ENCODE measurements at regions not wholly inside any gene's neighbourhood (a gene's known extent, or its start where the extent isn't known, plus 50 kb on each side); places are given as distances from the start of the nearest gene placed in this dataset.

DNA sequence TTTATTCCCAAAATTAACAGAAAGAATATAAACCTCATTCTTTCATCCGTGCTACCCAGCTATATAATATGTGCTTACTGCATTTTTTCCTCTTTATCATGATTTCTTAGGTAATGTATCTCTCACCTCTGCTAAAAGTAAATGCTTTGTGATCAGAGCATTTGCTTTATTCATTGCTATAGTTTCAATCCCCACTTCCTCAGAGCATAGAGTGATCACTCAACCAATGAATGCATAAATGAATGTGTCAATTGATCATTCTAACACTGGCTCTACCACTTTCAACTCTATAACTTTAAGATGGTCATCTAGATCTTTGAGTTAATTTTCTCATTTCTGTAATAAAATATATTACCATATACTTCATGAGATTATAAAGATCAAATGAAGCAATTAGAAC, 719.2 kb downstream of the CETN3 start:
- no peak overlapping the region for H2BK20ac ChIP-seq (ENCODE audit: low read depth, low read length)
- no peak overlapping the region for H2AK5ac ChIP-seq (ENCODE audit: low read depth, low read length)
- no peak overlapping the region for H3K4me2 ChIP-seq (ENCODE audit: low read depth, low read length)
- no peak overlapping the region for H4K5ac ChIP-seq (ENCODE audit: low read depth, low read length)
- CTCF ChIA-PET, result no interaction called here
- no peak overlapping the region for H2AK9ac ChIP-seq (replicated peaks; ENCODE audit: low read depth, low read length, poor library complexity)
- no peaks in the 10 kb centered on the region for H3K36me3 ChIP-seq (ENCODE audit: control insufficient read depth, insufficient read depth, low read length)
- no CpG with 5 or more reads among the region's 1 CpG for WGBS, 2 experiments (ENCODE audit: extremely low coverage in 2 of 2, insufficient read length in 1 of 2)
- no peak overlapping the region for H4K91ac ChIP-seq (ENCODE audit: insufficient read depth, low read depth, low read length)
- no peak overlapping the region for H3K14ac ChIP-seq (replicated peaks; ENCODE audit: low read depth, low read length)
- POLR2A ChIA-PET (ENCODE audit: unreplicated experiment), result no interaction called here
- no peak overlapping the region for H3K4me3 ChIP-seq (ENCODE audit: insufficient read depth, low read depth, low read length)
- no peaks in the 10 kb centered on the region for H4K20me1 ChIP-seq (ENCODE audit: insufficient read depth, low read length)
- H2AFZ ChIP-seq (replicated peaks; ENCODE audit: low read length, poor library complexity), result no peak overlapping the region
- no peak overlapping the region for H2BK5ac ChIP-seq (ENCODE audit: low read depth, low read length, poor library complexity, severe bottlenecking)
- H3K23ac ChIP-seq (ENCODE audit: low read depth, low read length), result no peak overlapping the region
- no peak overlapping the region for H4K8ac ChIP-seq (ENCODE audit: low read depth in 2 of 2, low read length in 2 of 2)
- intact Hi-C loops (cut with micrococcal nuclease) (no loop called here), in situ Hi-C loops (cut with MboI; ENCODE audit: low sequenced_read_pairs) (no loop called here), dilution Hi-C loops (cut with HindIII; ENCODE audit: low sequenced_read_pairs, unreplicated experiment) (no loop called here)
- H3K4ac ChIP-seq (ENCODE audit: low read depth, low read length), result no peak overlapping the region
- ATAC-seq (ENCODE audit: low read depth) (no peak), DNase-seq (no peak)
- no peak for TF ChIP-seq MAFK (IDR thresholded peaks at IDR 0.05; ENCODE audit: low read depth, low read length)
- TF ChIP-seq RAD21 (IDR thresholded peaks at IDR 0.05; ENCODE audit: low read length), result no peak
- TF ChIP-seq, protein P1, sequence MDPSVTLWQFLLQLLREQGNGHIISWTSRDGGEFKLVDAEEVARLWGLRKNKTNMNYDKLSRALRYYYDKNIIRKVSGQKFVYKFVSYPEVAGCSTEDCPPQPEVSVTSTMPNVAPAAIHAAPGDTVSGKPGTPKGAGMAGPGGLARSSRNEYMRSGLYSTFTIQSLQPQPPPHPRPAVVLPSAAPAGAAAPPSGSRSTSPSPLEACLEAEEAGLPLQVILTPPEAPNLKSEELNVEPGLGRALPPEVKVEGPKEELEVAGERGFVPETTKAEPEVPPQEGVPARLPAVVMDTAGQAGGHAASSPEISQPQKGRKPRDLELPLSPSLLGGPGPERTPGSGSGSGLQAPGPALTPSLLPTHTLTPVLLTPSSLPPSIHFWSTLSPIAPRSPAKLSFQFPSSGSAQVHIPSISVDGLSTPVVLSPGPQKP (IDR thresholded peaks at IDR 0.05; ENCODE audit: borderline replicate concordance, low read depth, low read length), result no peak
- H3K9me3 ChIP-seq (ENCODE audit: control insufficient read depth, insufficient read depth, low read length), result no peaks in the 10 kb centered on the region
- no peaks in the 10 kb centered on the region for H3K4me1 ChIP-seq (ENCODE audit: control insufficient read depth, insufficient read depth, low read length)
- no peaks in the 10 kb centered on the region for H3K27me3 ChIP-seq (ENCODE audit: control insufficient read depth, insufficient read depth, low read length)
- H3K27ac ChIP-seq (ENCODE audit: insufficient read depth, low read length), result no peak overlapping the region
- H3K9me1 ChIP-seq (ENCODE audit: insufficient read depth, low read length), result no peaks in the 10 kb centered on the region
- no peaks in the 10 kb centered on the region for H3K79me1 ChIP-seq (ENCODE audit: low read depth in 1 of 2, low read length in 2 of 2)
- H2BK15ac ChIP-seq (ENCODE audit: low read depth, low read length), result no peak overlapping the region
- H3K9ac ChIP-seq (ENCODE audit: low read depth, low read length), result no peak overlapping the region
- BruUV-seq (replicated peaks), result no TSS peak
- no peak overlapping the region for H3K56ac ChIP-seq (ENCODE audit: extremely low read depth, insufficient read depth, low read length)
- no peak overlapping the region for H2BK120ac ChIP-seq (ENCODE audit: low read depth, low read length)
- H3K18ac ChIP-seq (ENCODE audit: low read depth, low read length), result no peak overlapping the region
